Gastrocnemius medialis (tissue), 4 donors: ENCODE measurements at regions not wholly inside any gene's neighbourhood (a gene's known extent, or its start where the extent isn't known, plus 50 kb on each side); places are given as distances from the start of the nearest gene placed in this dataset.

ENCODE experiments used
- CTCF ChIP-seq, 5 experiments: fragments of 450-650 bp in 3 of 5; fragments of 200-600 bp in 2 of 5; sonication (generic) in 2 of 5; IDR thresholded peaks in 4 of 5; conservative IDR thresholded peaks in 1 of 5; 1 replicate in 4 of 5; 2 replicates in 1 of 5; pipeline ENCODE4 v1.5.1; 2016 to 2019; ENCODE audit warnings: antibody characterized with exemption in 5 of 5, mild to moderate bottlenecking in 3 of 5, moderate library complexity in 3 of 5
- POLR2A ChIP-seq, 2 donors: fragments of 450-650 bp; IDR thresholded peaks; one replicate each; pipeline ENCODE4 v1.6.1; 2017; ENCODE audit warnings: antibody characterized with exemption in 2 of 2, mild to moderate bottlenecking in 2 of 2, moderate library complexity in 2 of 2

GRCh38 chrX:5733501-5733900 lies 495.2 kb downstream of the NLGN4X start:
- TF ChIP-seq POLR2A (IDR thresholded peaks at IDR 0.05): no peak
- no peak for TF ChIP-seq CTCF (IDR thresholded peaks at IDR 0.05 in 4 of 5, conservative IDR thresholded peaks at IDR 0.05 in 1 of 5)
